ENCODE measurements at regions not wholly inside any gene's neighbourhood (a gene's known extent, or its start where the extent isn't known, plus 50 kb on each side); places are given as distances from the start of the nearest gene placed in this dataset.

GRCh38 chr9:87054999-87055686 is 107.8 kb upstream of the GAS1 start:
- no peaks in the 10 kb centered on the region for H3K4me1 ChIP-seq (ENCODE audit: control insufficient read depth in 5 of 5, insufficient read depth in 5 of 5, low read length in 5 of 5)
- ATAC-seq (ENCODE audit: insufficient read depth, low FRiP score) (no peak), DNase-seq (no peak)
- no peak overlapping the region for H3K27ac ChIP-seq (ENCODE audit: low read depth in 1 of 2, low read length in 1 of 2)
- H3K9me3 ChIP-seq (ENCODE audit: control insufficient read depth in 4 of 4, insufficient read depth in 3 of 4, low read length in 3 of 4), result no peaks in the 10 kb centered on the region
- TF ChIP-seq CTCF (IDR thresholded peaks at IDR 0.05; ENCODE audit: control extremely low read depth, extremely low read depth), result no peak
- no peaks in the 10 kb centered on the region for H3K36me3 ChIP-seq (ENCODE audit: control insufficient read depth in 4 of 4, insufficient read depth in 4 of 4, low read length in 4 of 4)
- no peaks in the 10 kb centered on the region for H3K27me3 ChIP-seq (ENCODE audit: control insufficient read depth in 3 of 3, insufficient read depth in 3 of 3, low read length in 2 of 3)
- 70 to 74% methylated on average over 2 of the region's 2 CpGs for WGBS, 2 donors
- no peak overlapping the region for H3K4me3 ChIP-seq
- no peak overlapping the region for H3K9ac ChIP-seq (ENCODE audit: insufficient read depth in 1 of 2, low read length in 2 of 2)

GRCh38 chr9:87059772-87060171 is 112.5 kb upstream of the GAS1 start:
- Histone ChIP-seq H3K36me3 (ENCODE audit: control insufficient read depth in 4 of 4, insufficient read depth in 4 of 4, low read length in 4 of 4) (no peaks in the 10 kb centered on the region), H3K4me3 (no peak overlapping the region), H3K9me3 (ENCODE audit: control insufficient read depth in 4 of 4, insufficient read depth in 3 of 4, low read length in 3 of 4) (peaks cover 0 to 3% (median 0%) of the 10 kb centered on the region in 4 donors), H3K27ac (ENCODE audit: low read depth in 1 of 2, low read length in 1 of 2) (no peak overlapping the region), H3K27me3 (ENCODE audit: control insufficient read depth in 3 of 3, insufficient read depth in 3 of 3, low read length in 2 of 3) (no peaks in the 10 kb centered on the region), H3K4me1 (ENCODE audit: control insufficient read depth in 5 of 5, insufficient read depth in 5 of 5, low read length in 5 of 5) (no peaks in the 10 kb centered on the region), H3K9ac (ENCODE audit: insufficient read depth in 1 of 2, low read length in 2 of 2) (no peak overlapping the region)
- WGBS, 2 donors, result 88 to 90% methylated on average over 2 of the region's 2 CpGs
- TF ChIP-seq CTCF (IDR thresholded peaks at IDR 0.05; ENCODE audit: control extremely low read depth, extremely low read depth), result no peak
- no peak for ATAC-seq (ENCODE audit: insufficient read depth, low FRiP score)
- no peak for DNase-seq

- TF ChIP-seq CTCF (IDR thresholded peaks at IDR 0.05; ENCODE audit: control extremely low read depth, extremely low read depth), result no peak
- Histone ChIP-seq H3K27me3 (ENCODE audit: control insufficient read depth in 3 of 3, insufficient read depth in 3 of 3, low read length in 2 of 3) (no peaks in the 10 kb centered on the region), H3K4me1 (ENCODE audit: control insufficient read depth in 5 of 5, insufficient read depth in 5 of 5, low read length in 5 of 5) (no peaks in the 10 kb centered on the region), H3K4me3 (no peak overlapping the region), H3K36me3 (ENCODE audit: control insufficient read depth in 4 of 4, insufficient read depth in 4 of 4, low read length in 4 of 4) (no peaks in the 10 kb centered on the region), H3K9me3 (ENCODE audit: control insufficient read depth in 4 of 4, insufficient read depth in 3 of 4, low read length in 3 of 4) (peaks cover 0 to 3% (median 0%) of the 10 kb centered on the region in 4 donors), H3K27ac (ENCODE audit: low read depth in 1 of 2, low read length in 1 of 2) (no peak overlapping the region), H3K9ac (ENCODE audit: insufficient read depth in 1 of 2, low read length in 2 of 2) (no peak overlapping the region)
- no peak for DNase-seq
- no peak for ATAC-seq (ENCODE audit: insufficient read depth, low FRiP score)
Observed at GRCh38 chr9:87062746-87063145, 115.4 kb upstream of the GAS1 start.

- ATAC-seq (ENCODE audit: insufficient read depth, low FRiP score) (no peak), DNase-seq (no peak)
- H3K4me3 ChIP-seq, result no peak overlapping the region
- H3K4me1 ChIP-seq (ENCODE audit: control insufficient read depth in 5 of 5, insufficient read depth in 5 of 5, low read length in 5 of 5), result no peaks in the 10 kb centered on the region
- H3K9me3 ChIP-seq (ENCODE audit: control insufficient read depth in 4 of 4, insufficient read depth in 3 of 4, low read length in 3 of 4), result peaks cover 0 to 3% (median 0%) of the 10 kb centered on the region in 4 donors
- H3K9ac ChIP-seq (ENCODE audit: insufficient read depth in 1 of 2, low read length in 2 of 2), result no peak overlapping the region
- no peak for TF ChIP-seq CTCF (IDR thresholded peaks at IDR 0.05; ENCODE audit: control extremely low read depth, extremely low read depth)
- no peak overlapping the region for H3K27ac ChIP-seq (ENCODE audit: low read depth in 1 of 2, low read length in 1 of 2)
- no peaks in the 10 kb centered on the region for H3K27me3 ChIP-seq (ENCODE audit: control insufficient read depth in 3 of 3, insufficient read depth in 3 of 3, low read length in 2 of 3)
- 71 to 90% methylated on average over 3 of the region's 3 CpGs for WGBS, 2 donors
- no peaks in the 10 kb centered on the region for H3K36me3 ChIP-seq (ENCODE audit: control insufficient read depth in 4 of 4, insufficient read depth in 4 of 4, low read length in 4 of 4)
Observed at GRCh38 chr9:87063246-87063645, 115.9 kb upstream of the GAS1 start.

Data from lung (tissue), 11 donors.